Activated naive CD4-positive, alpha-beta T cell treated with anti-CD3 and anti-CD28 coated beads, Interleukin-2, amount 10 ng/mL, durations not matched to agents 7 days and 5 days (primary cell): ENCODE measurements at regions not wholly inside any gene's neighbourhood (a gene's known extent, or its start where the extent isn't known, plus 50 kb on each side); places are given as distances from the start of the nearest gene placed in this dataset.

Source experiments
- CTCF ChIA-PET: fragments of 350-600 bp; sonication (Branson Sonifier 250); formaldehyde crosslinking; loops from one replicate; lab custom pipeline; 2021; ENCODE audit warnings: antibody characterized with exemption; lab: Charles Lee
- DNase-seq: peaks from one replicate; pipeline ENCODE4 v3.0.0-alpha.2; 2020
- H3K27ac Mint-ChIP-seq: one replicate; pipeline ENCODE4 v1.8.0; 2021; ENCODE audit warnings: mild to moderate bottlenecking, moderate library complexity, mixed read lengths
- H3K27me3 Mint-ChIP-seq: one replicate; pipeline ENCODE4 v1.8.0; 2021; ENCODE audit warnings: mild to moderate bottlenecking, mixed read lengths
- H3K36me3 Mint-ChIP-seq: one replicate; pipeline ENCODE4 v1.8.0; 2021; ENCODE audit warnings: mixed read lengths
- H3K4me1 Mint-ChIP-seq: one replicate; pipeline ENCODE4 v1.8.0; 2021; ENCODE audit warnings: mixed read lengths
- H3K4me3 Mint-ChIP-seq: one replicate; pipeline ENCODE4 v1.8.0; 2021; ENCODE audit warnings: mild to moderate bottlenecking, moderate library complexity, mixed read lengths
- H3K9me3 Mint-ChIP-seq: one replicate; pipeline ENCODE4 v1.8.0; 2021; ENCODE audit warnings: mixed read lengths

DNA sequence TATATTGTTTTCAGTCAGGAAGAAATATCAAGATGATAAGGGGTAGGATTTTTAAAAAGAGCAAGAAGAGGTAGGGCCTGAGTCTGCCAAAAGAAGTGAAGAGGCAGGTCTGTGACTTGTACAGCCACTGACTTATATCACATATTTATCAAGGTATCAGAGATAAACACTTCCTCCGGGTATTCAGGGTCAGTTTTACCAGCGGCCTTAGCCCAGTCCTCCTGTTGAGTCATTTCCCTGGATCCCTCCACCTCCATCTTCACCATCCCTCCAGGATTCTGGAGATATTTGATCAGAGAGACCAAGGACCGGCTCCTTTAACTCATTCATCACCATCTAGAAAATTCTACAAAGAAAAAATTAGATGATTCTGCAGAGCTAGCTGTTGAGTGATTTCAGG is 375.7 kb upstream of the TUSC1 start:
- H3K27me3 Mint-ChIP-seq = no peaks in the 10 kb centered on the region
- H3K4me3 Mint-ChIP-seq = no peak overlapping the region
- H3K4me1 Mint-ChIP-seq = no peaks in the 10 kb centered on the region
- DNase-seq = no peak
- no peaks in the 10 kb centered on the region for H3K36me3 Mint-ChIP-seq
- H3K9me3 Mint-ChIP-seq = peaks cover 6% of the 10 kb centered on the region
- CTCF ChIA-PET = no interaction called here
- H3K27ac Mint-ChIP-seq = no peak overlapping the region

DNA sequence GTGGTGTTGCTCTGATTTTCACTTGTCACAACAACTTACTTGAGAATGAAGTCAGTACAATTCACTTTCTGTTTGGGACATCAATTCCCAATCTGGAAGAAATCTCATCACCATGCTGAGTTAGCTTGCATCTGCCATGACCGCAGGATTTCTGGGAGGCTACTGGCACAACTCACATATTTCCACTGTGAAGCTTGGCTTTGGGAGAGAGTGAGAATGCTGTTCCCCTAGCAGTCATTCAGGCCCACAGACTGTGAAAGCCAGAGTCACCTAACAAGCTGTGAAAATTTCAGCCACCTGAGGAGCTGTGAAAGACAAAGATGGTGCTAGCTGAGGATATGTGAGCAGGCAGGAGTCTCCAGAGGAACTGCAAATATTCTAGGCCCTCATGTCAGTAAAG is 365.2 kb upstream of the TUSC1 start:
- H3K4me1 Mint-ChIP-seq = no peaks in the 10 kb centered on the region
- H3K27ac Mint-ChIP-seq = no peak overlapping the region
- H3K27me3 Mint-ChIP-seq = no peaks in the 10 kb centered on the region
- H3K9me3 Mint-ChIP-seq = peaks cover 15% of the 10 kb centered on the region
- CTCF ChIA-PET = no interaction called here
- no peak overlapping the region for H3K4me3 Mint-ChIP-seq
- no peak for DNase-seq
- H3K36me3 Mint-ChIP-seq = no peaks in the 10 kb centered on the region

DNA sequence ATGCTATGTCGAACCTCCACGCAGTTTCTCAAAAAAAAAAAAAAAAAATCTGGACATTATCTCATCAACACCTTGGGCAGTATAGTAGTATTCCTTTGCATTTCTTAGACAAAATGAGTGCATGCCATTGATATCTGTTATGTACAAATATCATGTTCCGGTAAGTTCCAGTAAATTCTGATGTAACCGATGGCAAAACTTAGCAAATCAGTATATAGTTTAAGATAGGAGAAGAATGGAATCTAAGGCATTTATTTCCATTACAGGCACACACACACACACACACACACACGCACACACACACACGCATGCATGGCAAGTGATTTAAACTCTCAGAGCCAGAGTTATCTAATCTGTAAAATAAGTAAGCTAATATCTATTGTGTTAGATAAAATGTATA is 356.5 kb upstream of the TUSC1 start:
- Mint-ChIP-seq H3K9me3 (peaks cover 2% of the 10 kb centered on the region), H3K4me3 (no peak overlapping the region), H3K27ac (no peak overlapping the region), H3K36me3 (no peaks in the 10 kb centered on the region), H3K4me1 (no peaks in the 10 kb centered on the region), H3K27me3 (no peaks in the 10 kb centered on the region)
- no peak for DNase-seq
- CTCF ChIA-PET = no interaction called here

DNA sequence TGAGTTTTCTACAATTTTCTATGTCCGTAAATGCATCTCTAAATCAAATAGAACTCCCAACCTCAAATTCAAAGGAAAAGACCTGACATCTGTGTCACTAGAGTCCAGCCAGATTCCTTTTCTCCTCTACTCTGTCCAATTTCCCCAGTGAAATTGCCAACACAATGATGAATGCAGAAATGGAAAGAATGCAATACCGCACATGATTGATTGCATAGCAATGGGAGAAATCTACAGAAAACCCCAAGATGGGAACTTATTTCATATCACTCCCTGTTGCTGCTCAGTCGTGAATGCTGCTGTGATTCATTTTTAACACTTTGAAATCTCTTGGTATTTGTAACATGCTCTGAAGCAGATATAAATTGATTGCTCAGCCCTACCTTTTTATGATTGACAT is 355.1 kb upstream of the TUSC1 start:
- H3K4me1 Mint-ChIP-seq = no peaks in the 10 kb centered on the region
- no peaks in the 10 kb centered on the region for H3K9me3 Mint-ChIP-seq
- no peak overlapping the region for H3K27ac Mint-ChIP-seq
- DNase-seq = no peak
- no peaks in the 10 kb centered on the region for H3K27me3 Mint-ChIP-seq
- CTCF ChIA-PET = no interaction called here
- no peak overlapping the region for H3K4me3 Mint-ChIP-seq
- no peaks in the 10 kb centered on the region for H3K36me3 Mint-ChIP-seq

DNA sequence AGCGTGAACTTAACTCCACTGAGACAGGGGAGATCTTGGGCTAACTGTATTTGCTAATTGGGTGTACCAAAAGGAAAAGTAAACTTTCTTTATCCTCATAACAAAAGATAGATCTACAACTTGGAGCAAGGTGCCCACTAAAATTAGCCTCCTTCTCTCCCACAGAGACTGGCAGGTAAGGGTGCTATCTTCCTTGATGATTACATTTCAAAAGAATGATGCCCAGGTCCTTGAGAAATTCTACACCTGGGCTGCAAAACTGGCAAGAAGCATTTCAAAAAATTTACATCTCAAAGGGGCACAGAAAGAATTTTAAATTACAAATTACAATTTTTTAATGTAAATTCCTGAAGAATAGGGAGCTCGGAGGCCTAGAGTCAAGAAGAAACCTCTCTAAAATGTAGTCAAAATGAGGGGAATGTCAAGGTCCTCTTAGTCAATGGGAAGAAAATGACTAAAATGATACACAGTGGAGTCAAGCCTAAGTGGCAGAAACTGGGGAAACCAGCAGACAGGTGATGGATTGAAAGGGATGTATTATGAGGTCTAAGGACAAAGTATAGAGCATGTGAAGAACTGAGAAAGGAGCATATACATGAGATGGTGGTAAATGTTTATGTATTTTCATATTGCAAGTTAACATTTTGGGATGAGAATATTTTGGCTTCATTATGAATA is 348.3 kb upstream of the TUSC1 start:
- H3K4me1 Mint-ChIP-seq = no peaks in the 10 kb centered on the region
- no peaks in the 10 kb centered on the region for H3K27me3 Mint-ChIP-seq
- no peaks in the 10 kb centered on the region for H3K36me3 Mint-ChIP-seq
- CTCF ChIA-PET = no interaction called here
- H3K27ac Mint-ChIP-seq = no peak overlapping the region
- DNase-seq = no peak
- H3K4me3 Mint-ChIP-seq = no peak overlapping the region
- H3K9me3 Mint-ChIP-seq = no peaks in the 10 kb centered on the region

DNA sequence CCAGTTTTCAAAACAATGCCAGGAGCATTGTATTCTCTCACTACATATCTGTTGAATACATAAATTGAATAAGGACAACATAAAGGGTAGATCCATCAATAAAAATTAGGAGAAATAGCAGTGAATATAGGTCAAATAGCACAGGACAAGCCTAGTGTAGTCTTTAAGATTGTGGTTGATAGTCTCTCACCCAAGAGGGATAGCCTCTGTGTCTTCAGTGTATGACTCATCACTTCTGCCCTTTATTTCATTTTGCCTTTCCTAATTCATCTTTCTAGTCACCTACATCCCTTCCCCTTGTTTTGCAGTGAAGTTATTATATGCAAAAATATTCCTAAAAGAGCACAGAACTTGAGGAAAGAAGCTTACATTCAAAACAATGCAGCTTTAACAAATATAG is 335.0 kb upstream of the TUSC1 start:
- Mint-ChIP-seq H3K4me3 (no peak overlapping the region), H3K27ac (no peak overlapping the region), H3K4me1 (no peaks in the 10 kb centered on the region), H3K27me3 (no peaks in the 10 kb centered on the region), H3K36me3 (no peaks in the 10 kb centered on the region), H3K9me3 (peaks cover 9% of the 10 kb centered on the region)
- no peak for DNase-seq
- CTCF ChIA-PET = no interaction called here

DNA sequence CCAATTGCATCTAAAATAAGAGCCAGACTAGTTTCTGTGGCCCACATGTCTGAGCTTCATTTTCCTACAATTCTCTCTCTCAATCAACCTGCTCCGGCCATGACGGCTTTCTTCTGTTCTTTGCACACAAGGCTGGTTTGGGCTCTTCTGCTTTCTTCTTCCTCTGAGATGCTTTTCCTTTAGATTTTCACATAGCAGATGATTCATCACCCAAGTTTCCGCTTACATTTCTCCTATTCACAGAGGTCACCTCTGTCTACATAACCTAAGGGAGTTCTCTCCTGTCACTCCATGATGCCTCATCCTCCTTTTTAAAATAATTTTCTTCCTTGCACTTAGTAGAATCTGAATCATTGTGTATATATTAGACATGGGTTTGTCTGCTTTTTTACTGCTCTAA is 334.6 kb upstream of the TUSC1 start:
- Mint-ChIP-seq H3K27me3 (no peaks in the 10 kb centered on the region), H3K27ac (no peak overlapping the region), H3K9me3 (peaks cover 5% of the 10 kb centered on the region), H3K4me3 (no peak overlapping the region), H3K36me3 (no peaks in the 10 kb centered on the region), H3K4me1 (no peaks in the 10 kb centered on the region)
- CTCF ChIA-PET = no interaction called here
- DNase-seq = no peak

DNA sequence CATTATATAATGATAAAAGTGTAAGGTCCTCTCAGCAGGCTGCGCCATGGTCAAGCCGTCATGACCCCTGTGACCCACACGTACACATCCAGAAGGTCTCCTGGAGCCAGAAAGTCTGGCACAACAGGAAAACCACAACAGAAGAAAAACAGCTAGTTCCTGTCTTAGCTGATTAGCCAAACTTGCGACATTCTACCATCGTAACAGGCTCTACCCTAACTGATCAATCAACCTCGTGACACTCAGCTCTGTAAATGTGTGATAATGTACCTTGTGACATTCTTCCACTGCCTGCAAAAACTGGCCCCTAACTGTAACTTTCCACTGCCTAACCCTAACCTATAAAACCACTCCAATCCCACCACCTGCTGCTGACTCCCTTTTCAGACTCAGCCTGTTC is 316.4 kb upstream of the TUSC1 start:
- no peaks in the 10 kb centered on the region for H3K4me1 Mint-ChIP-seq
- H3K9me3 Mint-ChIP-seq = peaks cover 24% of the 10 kb centered on the region
- DNase-seq = no peak
- H3K27ac Mint-ChIP-seq = no peak overlapping the region
- H3K4me3 Mint-ChIP-seq = no peak overlapping the region
- H3K36me3 Mint-ChIP-seq = no peaks in the 10 kb centered on the region
- CTCF ChIA-PET = no interaction called here
- H3K27me3 Mint-ChIP-seq = no peaks in the 10 kb centered on the region

DNA sequence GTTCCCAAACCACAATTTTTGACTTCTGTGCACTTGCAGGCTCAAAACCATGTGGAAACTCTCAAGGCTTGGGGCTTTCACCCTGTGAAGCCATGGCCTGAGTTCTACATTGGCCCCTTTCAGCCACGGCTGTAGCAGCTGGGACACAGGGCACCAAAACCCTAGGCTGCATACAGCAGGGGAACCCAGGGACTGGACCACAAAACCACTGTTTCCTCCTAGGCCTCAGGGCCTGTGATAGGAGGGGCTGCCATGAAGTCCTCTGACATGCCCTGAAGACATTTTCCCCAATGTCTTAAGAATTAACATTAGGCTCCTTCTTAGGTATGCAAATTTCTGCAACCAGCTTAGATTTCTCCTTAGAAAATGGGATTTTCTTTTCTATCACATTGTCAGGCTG is 312.1 kb upstream of the TUSC1 start:
- Mint-ChIP-seq H3K9me3 (peaks cover 31% of the 10 kb centered on the region), H3K27me3 (no peaks in the 10 kb centered on the region), H3K4me1 (no peaks in the 10 kb centered on the region), H3K4me3 (no peak overlapping the region), H3K27ac (no peak overlapping the region), H3K36me3 (no peaks in the 10 kb centered on the region)
- CTCF ChIA-PET = no interaction called here
- no peak for DNase-seq

DNA sequence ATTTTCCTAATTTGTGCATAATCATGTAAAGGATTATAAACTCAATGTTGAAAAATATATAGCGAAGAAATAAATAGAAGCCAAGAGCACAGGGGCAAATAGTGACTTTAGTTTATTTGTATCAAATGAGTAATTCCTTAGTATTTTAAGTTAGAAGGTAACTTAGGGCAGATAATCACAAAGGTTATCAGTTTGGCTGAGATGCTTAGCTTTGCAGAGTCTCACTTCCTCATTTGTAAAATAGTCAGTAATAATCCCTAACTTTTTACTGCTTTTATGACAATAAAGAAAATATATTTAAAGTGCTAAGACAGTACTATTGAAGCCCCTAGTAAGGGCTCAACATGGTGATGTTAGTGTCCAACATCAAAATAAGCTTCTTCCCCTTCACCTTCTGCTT is 297.4 kb upstream of the TUSC1 start:
- H3K4me1 Mint-ChIP-seq = no peaks in the 10 kb centered on the region
- H3K27me3 Mint-ChIP-seq = no peaks in the 10 kb centered on the region
- no peaks in the 10 kb centered on the region for H3K36me3 Mint-ChIP-seq
- DNase-seq = no peak
- CTCF ChIA-PET = no interaction called here
- H3K4me3 Mint-ChIP-seq = no peak overlapping the region
- no peak overlapping the region for H3K27ac Mint-ChIP-seq
- H3K9me3 Mint-ChIP-seq = peaks cover 8% of the 10 kb centered on the region

DNA sequence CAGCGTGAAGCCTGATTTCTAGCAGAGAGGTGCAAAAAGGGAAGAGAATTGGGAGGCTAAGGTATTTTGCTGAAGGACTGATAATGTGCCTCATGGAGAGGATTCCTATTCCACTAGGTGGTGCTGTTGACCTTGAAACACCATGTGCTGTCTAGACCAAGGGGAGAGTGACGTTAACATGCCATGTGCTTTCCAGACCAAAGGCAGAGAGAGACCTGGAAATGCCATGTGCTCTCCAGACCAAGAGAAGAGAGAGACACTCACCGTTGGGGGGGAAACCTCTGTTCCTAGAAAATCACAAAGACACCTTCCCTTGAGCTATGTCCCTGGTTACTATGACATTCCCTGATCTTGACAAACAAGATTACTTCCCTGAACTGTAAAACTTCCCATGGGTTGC is 286.0 kb upstream of the TUSC1 start:
- H3K27ac Mint-ChIP-seq = no peak overlapping the region
- H3K4me3 Mint-ChIP-seq = no peak overlapping the region
- CTCF ChIA-PET = interaction anchor here (1.6 kb wide), 1 partner anchor 362 kb away, joined by 7 read pairs; no protein-coding TSS in a partner anchor
- no peak for DNase-seq
- H3K9me3 Mint-ChIP-seq = peaks cover 10% of the 10 kb centered on the region
- no peaks in the 10 kb centered on the region for H3K36me3 Mint-ChIP-seq
- no peaks in the 10 kb centered on the region for H3K4me1 Mint-ChIP-seq
- no peaks in the 10 kb centered on the region for H3K27me3 Mint-ChIP-seq

DNA sequence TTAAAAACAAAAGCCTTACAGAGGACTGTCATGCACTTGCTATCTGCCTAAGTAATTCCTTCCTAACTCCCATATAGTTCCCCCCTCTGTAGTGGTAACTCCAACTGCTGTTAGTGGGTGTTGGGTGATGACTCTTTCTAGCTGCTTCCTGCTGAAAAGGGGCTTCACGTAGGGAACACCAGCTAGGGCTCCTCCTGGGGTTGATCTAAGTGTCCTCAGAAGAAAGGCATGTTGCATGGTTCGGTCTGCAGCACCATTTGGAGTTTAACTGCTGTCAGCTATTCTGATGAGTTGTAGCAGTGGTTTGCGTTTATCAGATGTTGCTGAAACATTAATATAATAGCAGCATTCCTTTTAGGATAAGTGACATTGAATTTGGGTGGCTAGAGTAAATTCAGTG is 281.9 kb upstream of the TUSC1 start:
- no peak overlapping the region for H3K27ac Mint-ChIP-seq
- no peak overlapping the region for H3K4me3 Mint-ChIP-seq
- H3K36me3 Mint-ChIP-seq = no peaks in the 10 kb centered on the region
- no peaks in the 10 kb centered on the region for H3K4me1 Mint-ChIP-seq
- H3K9me3 Mint-ChIP-seq = peaks cover 14% of the 10 kb centered on the region
- CTCF ChIA-PET = interaction anchor here (1.2 kb wide), 1 partner anchor 366 kb away, joined by 3 read pairs; no protein-coding TSS in a partner anchor
- no peaks in the 10 kb centered on the region for H3K27me3 Mint-ChIP-seq
- DNase-seq = no peak

DNA sequence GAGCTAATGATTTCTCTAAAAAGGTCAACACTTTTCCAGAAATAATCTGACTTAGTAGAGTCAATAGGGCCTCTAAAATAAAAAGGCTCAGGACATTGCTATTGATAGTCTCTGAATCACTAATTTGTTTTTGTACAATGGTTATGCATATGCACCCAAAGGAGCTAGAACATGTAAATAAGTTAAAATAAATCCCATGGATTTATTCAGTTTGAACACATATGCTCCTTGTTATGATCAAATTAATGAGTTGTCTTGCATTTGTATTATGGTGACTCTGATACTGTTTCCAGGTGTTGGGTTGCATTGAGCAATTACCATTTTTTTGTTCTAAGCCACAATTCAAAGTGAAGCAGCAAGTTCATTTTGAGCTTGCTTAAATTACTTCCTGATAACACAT is 276.0 kb upstream of the TUSC1 start:
- no peak for DNase-seq
- Mint-ChIP-seq H3K27ac (no peak overlapping the region), H3K4me1 (no peaks in the 10 kb centered on the region), H3K4me3 (no peak overlapping the region), H3K27me3 (no peaks in the 10 kb centered on the region), H3K36me3 (no peaks in the 10 kb centered on the region), H3K9me3 (peaks cover 7% of the 10 kb centered on the region)
- CTCF ChIA-PET = no interaction called here

DNA sequence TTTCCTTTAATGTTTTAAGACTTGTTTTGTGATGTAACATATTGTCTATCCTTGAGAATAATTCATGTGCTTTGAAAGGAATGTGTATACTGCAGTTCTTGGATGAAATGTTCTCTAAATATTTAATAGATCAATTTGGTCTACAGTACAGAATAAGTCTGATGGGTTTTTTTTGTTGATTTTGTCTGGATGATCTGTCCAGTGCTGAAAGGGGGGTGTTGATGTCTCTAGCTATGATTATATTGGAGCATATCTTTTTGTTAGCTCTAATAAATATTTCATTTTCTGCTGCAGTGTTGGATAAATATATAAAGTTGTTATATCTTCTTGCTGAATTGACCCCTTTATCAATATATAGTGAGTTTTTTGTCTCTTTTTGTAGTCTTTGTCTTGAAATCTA is 269.9 kb upstream of the TUSC1 start:
- H3K4me1 Mint-ChIP-seq = no peaks in the 10 kb centered on the region
- no peak for DNase-seq
- H3K9me3 Mint-ChIP-seq = peaks cover 23% of the 10 kb centered on the region
- H3K27me3 Mint-ChIP-seq = no peaks in the 10 kb centered on the region
- CTCF ChIA-PET = no interaction called here
- H3K4me3 Mint-ChIP-seq = no peak overlapping the region
- H3K27ac Mint-ChIP-seq = no peak overlapping the region
- no peaks in the 10 kb centered on the region for H3K36me3 Mint-ChIP-seq

DNA sequence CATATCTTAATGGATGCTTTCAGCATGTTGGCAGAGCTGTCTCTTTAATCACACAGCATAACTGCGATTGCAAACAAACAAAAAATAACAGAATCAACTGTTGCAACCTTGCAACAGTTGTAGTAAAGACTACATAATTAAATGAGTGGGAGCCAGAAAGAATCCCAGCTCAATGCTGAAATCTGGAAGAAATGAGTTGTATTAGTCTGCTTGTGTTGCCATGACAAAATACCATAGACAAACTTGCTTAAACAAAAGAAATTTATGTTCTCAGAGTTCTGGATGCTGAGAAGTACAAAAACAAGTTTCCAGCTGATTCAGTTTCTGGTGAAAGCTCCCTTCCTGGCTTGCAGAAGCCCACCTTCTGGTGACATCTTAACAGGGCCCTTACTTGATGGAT is 260.9 kb upstream of the TUSC1 start:
- Mint-ChIP-seq H3K4me3 (no peak overlapping the region), H3K4me1 (no peaks in the 10 kb centered on the region), H3K9me3 (peaks cover 7% of the 10 kb centered on the region), H3K27ac (no peak overlapping the region), H3K36me3 (no peaks in the 10 kb centered on the region), H3K27me3 (no peaks in the 10 kb centered on the region)
- DNase-seq = no peak
- CTCF ChIA-PET = no interaction called here

DNA sequence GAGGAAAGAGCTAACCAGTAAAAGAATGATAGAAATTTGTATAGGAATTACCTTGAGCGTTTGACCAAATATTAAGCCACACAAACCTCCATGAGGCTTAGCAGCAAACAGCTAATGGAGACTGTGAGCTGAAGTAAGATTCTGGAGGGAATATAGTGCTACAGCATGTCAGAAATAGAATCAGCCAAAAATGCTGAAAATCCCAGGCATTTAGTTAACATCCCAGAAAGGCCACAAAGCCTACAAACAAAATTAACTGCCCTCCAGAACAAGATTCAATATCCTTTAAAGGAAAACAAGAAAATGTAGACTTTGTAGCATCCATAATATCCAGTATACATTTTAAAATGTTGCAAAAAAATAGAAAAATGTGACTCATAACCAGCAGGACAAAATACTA is 257.8 kb upstream of the TUSC1 start:
- Mint-ChIP-seq H3K9me3 (peaks cover 10% of the 10 kb centered on the region), H3K27ac (no peak overlapping the region), H3K36me3 (no peaks in the 10 kb centered on the region), H3K27me3 (no peaks in the 10 kb centered on the region), H3K4me3 (no peak overlapping the region), H3K4me1 (no peaks in the 10 kb centered on the region)
- no peak for DNase-seq
- CTCF ChIA-PET = no interaction called here
